Fibroblast of skin of back (primary cell): ENCODE measurements at regions not wholly inside any gene's neighbourhood (a gene's known extent, or its start where the extent isn't known, plus 50 kb on each side); places are given as distances from the start of the nearest gene placed in this dataset.
A peak's percentile ranks its signal among the peaks of the same experiment; 100 is the strongest.

Experiments used
- DNase-seq: peaks from one replicate; pipeline ENCODE4 v3.0.0-alpha.2; 2013

- no peak for DNase-seq
Measured at GRCh38 chr3:105174017-105174615, 192.6 kb upstream of the ALCAM start.

- DNase-seq = no peak
Measured at GRCh38 chr3:105177576-105177975, 189.1 kb upstream of the ALCAM start.

- DNase-seq = peak; percentile 52
Measured at GRCh38 chr3:105187344-105187743, 179.4 kb upstream of the ALCAM start.

GRCh38 chr3:105195260-105195659 is 171.4 kb upstream of the ALCAM start:
- DNase-seq = peak; percentile 63

- DNase-seq = no peak
Measured at GRCh38 chr3:105197863-105198262, 168.8 kb upstream of the ALCAM start.

DNA sequence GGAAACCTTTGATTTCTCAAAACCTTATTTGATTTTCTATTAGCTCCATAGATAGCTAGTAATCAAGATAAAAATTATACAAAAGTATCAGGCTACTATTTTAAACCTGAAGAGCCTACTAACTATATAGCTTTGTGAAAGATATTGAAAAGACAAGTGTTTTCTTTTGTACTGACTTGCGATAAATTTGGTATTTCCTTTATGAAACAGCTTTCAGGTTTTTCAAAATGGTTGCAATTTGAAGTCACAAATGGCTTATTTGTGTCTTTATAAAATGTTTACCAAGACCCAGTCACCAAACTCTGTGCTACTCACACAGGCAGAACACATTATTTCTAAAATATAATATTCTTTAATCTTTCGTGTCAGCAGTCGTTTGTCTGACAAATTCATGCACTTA is 167.5 kb upstream of the ALCAM start:
- no peak for DNase-seq

DNA sequence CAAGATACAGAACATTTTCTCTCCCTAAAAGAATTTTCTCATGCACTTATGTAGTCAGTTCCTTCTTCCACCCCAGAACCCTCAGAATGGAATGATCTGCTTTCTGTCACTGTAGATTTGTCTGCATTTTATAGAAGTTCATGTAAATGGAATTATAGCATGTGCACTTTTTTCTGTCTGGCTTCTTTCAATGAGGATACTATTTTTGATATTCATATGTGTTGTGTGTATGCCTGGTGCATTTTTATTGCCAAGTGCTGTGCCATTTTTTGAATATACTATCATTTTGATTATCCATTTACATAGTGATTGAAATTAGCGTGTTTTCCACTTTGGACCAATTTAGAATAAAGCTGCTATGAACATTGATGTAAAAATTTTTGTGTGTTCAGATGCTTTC is 156.6 kb upstream of the ALCAM start:
- no peak for DNase-seq

GRCh38 chr3:105214590-105214989 is 152.1 kb upstream of the ALCAM start:
- no peak for DNase-seq

DNA sequence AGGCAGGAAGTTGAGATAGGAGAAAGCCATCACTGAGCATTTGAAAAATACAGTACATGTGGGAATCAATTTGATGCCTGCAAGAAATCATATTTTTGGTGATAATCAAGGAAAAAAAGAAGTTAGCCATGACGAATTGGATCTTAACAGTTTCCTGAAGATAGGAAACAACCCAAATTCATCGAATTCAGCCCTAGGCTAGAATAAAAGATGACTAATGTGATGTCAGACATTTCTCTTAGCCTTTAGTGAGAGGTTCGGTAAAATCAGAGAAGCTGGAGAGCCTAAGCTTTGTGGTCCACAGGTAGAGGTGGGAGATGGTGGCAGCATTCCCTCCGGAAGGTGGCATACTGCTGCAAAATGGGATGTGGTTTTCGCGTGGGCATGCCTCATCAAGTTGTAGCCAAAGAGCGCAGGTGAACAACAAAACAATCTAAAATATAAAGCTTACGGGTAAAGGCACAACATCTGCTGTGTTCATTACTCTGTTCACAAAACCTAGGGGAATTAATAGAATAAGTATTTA is 144.1 kb upstream of the ALCAM start:
- DNase-seq = no peak

DNA sequence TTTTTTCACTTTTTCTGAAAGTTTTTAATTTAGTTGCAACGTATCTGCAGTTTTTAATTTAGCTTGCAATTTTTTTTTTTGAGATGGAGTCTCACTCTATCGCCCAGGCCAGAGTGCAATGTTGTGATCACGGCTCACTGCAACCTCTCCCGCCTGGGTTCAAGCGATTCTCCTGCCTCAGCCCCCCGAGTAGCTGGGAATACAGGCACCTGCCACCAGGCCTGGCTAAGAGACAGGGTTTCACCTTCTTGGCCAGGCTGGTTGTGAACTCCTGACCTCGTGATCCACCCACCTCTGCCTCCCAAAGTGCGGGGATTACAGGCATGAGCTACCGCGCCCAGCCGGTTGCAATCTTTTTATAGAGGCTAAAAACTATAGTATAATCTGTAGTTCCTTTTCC is 142.9 kb upstream of the ALCAM start:
- no peak for DNase-seq

GRCh38 chr3:105228696-105229095 is 138.0 kb upstream of the ALCAM start:
- no peak for DNase-seq

DNA sequence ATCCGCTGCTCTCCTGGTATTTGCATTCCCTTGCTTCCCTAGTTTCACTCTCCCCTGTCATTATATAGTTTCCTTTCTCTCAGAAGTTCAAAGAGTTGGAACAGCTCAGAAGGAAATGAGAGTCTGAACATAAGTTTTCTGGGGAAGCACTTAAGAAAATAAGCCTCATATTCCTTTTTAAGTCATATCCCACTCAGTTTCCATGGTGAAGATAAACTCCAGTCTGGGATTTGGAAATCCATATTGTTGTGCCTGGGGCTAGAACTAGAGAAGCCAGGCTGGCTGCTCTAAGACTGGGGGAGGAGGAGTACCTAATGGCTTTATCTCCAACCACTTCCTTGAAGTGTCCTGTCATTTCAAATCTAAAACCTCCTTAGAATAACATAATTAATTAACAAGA is 134.2 kb upstream of the ALCAM start:
- DNase-seq = peak; percentile 12

GRCh38 chr3:105233010-105233409 is 133.7 kb upstream of the ALCAM start:
- peak; percentile 11 for DNase-seq

- no peak for DNase-seq
Measured at GRCh38 chr3:105235221-105235620, 131.5 kb upstream of the ALCAM start.

DNA sequence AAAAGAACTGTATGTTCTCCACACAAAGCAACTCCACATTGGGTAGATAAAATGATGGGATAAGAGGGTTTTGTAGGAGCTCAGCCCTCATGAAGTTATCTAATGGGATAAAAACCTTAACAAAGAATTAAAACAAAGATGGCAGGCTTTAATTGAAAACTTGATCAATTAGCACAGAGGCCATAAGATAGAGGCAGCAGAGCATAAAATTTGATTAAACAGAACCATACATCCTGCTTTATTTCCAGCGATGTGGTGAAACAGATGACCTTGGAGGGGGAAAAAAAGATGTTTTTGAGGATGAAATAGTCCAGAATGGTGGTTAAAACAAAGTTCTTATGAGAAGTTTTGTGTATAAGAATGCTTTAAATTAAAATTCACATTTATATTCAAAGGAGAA is 130.9 kb upstream of the ALCAM start:
- no peak for DNase-seq

DNA sequence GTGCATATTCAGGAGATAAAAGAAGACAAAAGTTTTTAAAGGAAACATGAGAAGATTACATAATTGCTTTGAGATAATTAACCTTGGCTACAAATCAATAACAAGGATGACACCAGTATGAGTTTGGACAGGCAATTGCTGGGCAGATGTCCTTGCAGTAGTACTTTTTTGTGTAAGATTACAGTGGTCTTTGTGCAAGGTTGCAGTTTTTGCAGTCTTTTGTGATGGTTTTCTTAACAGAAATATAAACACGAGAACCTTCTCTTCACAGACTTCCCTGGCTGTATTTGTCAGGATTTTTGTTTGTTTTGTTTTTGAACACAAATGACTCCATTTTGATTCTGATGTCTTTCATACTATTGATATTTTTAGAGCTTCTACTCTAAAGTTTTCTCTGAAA is 128.3 kb upstream of the ALCAM start:
- DNase-seq = no peak

DNA sequence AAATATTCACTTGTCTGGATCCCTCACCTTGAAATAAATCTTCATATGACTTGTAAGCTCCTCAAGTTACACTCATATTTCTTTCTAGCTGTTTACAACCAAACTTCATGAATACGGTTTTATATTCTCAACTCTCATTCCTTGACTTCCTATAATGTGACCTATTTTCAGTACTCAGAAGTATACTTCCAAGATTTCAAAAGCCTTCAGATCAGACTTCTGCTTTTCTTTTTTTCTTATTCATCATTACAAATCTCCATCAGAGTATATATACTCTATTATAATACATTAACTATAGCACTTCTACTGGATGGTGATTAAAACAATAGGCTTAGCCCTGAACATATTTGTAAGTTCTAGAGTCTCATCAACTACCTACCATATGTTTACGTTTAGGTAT is 123.6 kb upstream of the ALCAM start:
- no peak for DNase-seq

- no peak for DNase-seq
Measured at GRCh38 chr3:105246536-105246935, 120.2 kb upstream of the ALCAM start.

- no peak for DNase-seq
Measured at GRCh38 chr3:105253225-105253624, 113.5 kb upstream of the ALCAM start.

DNA sequence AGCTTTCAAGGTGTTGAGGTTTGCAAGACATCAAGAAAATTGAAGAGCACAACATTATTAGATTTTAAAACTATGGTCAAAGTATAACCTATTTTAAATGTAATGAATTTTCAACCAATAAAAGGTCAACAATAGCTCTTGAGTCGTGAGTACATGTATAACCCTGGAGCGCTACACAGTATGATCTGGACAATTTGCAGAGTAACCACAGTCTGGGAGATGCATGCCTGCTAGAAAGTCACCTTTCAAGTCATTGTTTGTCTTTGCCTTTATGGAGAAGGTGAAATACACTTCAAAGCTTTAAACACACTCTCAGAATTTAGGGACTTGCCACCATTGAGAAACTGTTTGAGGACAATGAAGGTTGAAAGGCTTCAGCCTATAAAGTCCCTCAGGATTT is 112.6 kb upstream of the ALCAM start:
- DNase-seq = no peak

DNA sequence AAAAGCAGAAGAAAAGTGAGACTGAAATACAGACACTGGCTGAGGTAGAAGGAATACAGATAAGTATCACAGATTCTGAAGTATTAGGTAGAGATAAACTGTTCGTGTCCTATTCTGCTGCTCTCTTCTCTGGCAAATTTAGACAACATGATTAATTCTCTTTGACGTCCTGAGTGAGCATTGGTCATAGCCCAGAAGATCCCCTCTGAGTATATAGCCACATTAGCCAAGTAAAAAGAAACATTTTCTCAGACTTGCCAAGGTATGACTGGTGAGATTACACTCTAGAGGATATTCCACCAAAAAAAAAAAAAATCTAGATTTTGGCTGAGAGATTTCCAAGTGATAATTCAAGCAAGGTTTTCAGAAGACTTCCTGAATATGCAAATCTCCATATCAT is 111.4 kb upstream of the ALCAM start:
- no peak for DNase-seq

DNA sequence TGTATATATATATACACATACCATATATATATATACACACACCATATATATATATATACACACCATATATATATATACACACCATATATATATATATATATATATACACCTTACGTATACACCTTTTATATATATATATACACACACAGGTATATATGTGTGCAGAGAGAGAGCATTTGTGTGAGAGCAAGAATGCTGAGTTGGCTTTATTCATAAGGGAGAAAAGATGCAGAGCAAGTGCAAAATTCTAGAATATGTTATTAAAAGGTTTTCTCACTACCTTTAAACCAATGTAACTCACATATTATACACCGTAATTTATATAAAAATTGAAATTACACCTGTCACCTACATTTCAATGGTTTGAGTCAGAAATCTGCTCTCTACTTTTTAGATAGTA is 107.2 kb upstream of the ALCAM start:
- no peak for DNase-seq

DNA sequence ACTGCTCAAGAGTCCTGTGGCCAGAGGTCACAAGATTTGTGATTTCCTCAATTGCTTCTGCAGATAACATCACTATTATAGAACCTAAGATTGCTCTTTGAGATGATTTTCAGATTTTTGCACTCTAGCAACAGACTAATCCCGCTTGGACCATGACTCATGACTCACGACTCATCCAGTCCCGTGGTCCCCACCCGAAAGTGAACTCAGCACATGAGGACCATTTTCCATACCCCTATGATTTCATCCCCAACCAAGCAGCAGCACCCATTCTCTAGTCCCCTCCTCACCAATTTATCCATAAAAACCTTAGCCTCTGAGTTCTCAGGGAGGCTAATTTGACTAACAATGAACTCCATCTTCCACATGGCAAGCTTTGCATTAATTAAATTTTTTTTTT is 106.3 kb upstream of the ALCAM start:
- DNase-seq = peak; percentile 33

GRCh38 chr3:105274536-105274935 is 92.2 kb upstream of the ALCAM start:
- peak; percentile 16 for DNase-seq

DNA sequence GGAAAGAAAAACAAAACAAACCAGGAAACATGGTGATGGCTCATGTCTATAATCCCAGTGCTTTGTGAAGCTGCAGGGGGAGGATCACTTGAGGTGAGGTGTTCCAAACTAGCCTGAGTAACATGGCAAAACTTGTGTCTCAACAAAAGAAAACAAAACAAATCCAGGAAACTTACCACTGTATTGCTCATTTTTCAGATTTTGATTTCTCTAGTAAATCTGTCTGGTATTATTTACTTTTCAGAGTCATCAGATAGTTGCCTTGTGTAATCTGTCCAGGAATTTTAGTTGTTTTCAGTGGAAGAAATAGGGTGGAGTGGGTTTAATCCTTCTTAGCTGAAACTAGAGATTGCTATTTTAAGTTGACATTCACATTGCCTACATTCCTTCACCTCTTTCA is 91.8 kb upstream of the ALCAM start:
- DNase-seq = peak; percentile 95
